ENCODE measurements at regions not wholly inside any gene's neighbourhood (a gene's known extent, or its start where the extent isn't known, plus 50 kb on each side); places are given as distances from the start of the nearest gene placed in this dataset.

DNA sequence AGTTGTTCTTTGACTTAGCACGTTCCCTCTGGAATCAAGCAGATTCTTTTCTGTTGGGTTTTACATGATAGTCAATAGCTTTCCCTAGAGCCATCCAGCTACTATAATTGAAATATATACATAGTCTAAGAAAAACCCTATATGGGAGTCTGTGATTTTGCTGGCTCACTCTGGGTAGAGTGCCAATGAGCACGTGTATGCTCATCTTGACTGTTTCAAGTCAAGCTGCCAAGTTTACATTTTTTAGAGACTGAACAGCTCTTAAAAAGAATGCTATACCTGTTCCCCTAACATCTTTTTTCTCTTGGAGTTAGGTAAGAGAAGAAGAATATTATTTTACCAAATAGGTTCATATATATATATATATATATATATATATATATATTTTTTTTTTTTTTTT is 182.8 kb upstream of the NRIP1 start:
- DNase-seq, result no peak

DNA sequence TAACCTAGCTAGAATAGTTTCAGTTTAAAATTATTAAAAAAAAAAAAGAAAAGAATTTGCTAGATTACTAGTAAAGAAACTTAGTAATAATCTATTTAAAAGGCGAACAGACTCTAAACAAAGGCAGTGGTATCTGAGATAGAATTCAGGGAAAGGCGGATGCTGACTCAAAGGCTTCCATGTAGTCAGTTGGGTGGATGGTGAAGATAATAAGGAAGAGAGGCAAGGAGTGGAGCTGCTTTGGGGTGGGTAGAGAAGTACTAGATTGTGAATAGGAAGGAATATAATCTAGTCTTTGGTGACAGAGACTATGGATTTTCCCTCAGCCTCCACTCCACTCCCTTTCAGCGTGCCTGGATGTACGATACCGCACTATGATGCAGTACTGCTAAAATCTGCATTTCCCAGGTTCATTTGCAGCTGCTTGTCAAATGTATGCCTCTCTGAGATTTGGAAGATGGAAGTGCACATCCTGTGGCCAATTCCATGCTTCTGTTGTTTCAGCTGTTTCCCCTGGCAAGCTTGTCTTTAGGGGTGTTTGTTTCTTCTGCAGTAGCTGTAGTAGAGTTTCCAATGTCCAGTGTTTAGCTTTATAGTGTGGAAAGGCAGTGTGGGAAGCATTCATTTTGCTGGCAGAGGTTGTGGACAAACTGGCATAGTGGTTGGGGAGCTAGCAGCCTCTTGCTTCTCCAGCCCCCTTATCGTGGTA is 184.6 kb upstream of the NRIP1 start:
- no peak for DNase-seq

DNA sequence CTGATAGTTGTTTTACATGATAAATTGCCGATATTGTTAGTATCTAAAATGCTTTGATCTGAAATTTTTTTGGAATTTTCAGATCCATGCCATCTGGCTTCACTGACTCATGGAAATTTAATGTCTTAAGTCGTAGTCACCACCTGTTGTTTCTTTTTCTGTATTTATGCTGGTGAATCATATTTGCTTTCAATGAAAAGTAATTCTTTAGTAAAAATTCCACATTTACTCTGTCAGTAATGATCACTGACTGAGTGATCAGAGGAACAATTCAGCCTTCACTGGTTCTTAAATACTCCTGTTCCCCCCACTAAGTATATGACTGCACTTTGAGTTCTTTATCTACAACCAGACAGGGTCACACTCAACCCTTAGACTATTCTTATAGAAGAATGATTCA is 185.6 kb upstream of the NRIP1 start:
- no peak for DNase-seq

DNA sequence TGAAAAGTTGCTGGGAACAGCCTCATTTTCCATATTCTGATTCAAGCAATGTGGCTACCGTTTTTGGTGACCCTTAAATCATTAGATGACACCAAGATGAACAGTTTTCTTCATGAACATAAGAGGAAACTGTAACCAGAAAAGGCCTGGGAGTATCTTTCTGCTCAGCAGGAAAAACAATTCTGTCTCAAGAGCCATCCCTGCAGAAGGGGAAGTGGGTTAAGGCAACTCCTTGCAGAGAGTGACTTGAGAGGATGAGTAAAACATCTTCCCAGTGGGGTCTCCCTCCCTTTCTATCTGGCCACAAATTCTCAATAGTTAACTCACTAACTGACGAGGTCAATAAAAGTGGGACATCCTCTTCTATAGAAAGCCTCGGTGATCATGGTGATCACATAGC is 187.6 kb upstream of the NRIP1 start:
- DNase-seq, result no peak

DNA sequence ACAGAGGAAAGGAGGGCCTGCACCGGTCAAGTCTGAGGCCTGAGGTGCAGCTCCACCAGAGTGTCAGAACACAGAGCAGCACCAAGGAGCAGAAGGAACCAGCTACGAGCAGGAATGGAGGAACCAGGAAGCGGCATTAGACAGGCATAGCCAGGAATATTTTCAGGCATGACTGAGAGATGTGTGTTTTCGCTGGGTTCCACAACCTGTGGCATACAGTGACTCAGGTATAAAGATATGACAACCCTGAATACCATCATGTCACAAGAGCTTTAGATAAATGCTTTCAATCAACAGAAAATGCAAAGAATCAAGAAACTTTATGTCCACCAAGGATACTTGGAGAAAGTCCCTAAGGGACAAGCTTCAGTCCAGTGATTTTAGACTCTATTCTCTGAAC is 189.3 kb upstream of the NRIP1 start:
- DNase-seq, result no peak

DNA sequence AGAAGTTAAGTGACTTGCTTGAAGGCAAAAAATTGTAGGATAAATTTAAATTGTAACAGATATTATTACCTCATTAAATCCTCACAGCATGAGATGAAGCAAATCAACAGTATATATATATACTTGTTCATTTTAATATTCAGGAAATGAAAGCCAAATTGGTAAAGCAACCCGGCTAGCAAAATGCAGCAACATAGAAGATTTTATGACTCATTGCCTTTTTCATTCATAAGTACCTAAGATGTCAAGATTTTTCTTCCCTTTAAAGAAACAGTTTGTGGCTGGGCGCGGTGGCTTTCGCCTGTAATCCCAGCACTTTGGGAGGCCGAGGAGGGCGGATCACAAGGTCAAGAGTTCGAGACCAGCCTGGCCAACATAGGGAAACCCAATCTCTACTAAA is 190.5 kb upstream of the NRIP1 start:
- no peak for DNase-seq

DNA sequence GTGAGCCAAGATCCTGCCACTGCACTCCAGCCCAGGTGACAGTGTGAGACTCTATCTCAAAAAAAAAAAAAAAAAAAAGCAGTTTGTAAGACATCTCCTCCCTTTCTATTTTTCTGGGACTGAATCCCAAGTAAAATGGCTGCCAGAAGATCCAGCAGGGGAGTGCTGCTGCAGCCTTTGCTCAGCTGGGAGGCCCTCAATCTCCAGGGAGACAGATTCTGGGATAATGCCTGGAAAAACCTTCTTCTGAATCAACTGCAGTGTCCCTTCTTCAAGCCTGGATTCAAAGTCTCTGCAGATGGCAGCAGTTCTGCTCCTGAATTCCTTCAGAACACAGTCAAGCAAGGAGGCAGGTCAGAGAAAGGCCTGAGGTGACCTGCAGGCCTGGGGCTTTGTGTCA is 191.0 kb upstream of the NRIP1 start:
- no peak for DNase-seq

DNA sequence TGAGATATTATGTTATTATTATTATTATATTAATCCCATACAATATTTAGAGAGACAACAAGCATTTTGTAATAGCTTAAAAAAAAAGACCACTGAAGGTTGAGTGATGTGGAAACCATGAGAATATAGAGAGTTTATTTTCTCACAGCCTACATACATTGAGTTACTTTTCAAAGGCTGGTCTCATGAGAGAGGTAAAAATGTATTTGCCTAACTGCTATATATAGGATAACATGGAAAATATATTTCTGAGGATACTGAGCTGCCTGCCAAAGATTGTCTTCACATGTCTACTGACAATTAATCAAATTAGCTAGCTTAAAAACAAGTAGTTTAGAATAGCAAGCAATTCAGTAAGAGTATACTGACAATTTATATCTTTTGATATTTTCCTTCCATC is 192.2 kb upstream of the NRIP1 start:
- no peak for DNase-seq

DNA sequence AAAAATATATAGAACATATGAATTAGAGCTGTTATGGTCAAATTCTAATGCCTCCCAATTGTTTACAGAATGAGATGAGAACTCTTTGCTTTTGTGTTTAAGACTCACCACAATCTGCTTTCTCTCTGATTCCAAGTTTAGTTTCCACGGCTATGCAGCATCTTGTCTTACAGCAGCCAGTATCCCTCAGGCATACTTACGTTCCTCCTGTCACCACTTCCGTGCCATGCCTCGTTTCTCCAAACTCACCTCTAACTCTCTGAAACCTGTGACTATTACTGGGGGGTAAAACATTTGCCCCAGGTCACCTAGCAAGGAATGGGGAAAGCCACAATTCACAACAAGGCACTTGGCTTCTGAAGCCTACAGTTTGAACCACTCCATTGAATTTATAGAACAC is 192.8 kb upstream of the NRIP1 start:
- no peak for DNase-seq

DNA sequence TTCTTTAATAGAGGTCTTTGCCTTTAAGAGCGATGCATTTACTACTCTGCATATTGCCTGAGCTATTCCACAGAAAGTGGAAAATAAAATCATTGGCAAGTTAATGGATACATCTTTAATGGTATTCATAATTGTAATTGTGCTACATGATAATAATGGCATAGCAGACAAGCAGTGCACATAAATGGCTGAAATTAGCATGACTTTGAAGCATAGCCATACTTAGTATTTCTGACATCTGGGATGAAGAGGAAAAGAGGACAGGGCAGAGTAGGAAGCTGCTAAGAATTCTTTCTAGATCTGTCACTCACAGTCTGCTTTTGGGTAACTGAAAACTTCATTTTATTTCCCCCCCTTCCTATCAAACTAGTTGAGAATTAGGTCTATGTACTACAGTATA is 195.0 kb upstream of the NRIP1 start:
- no peak for DNase-seq

DNA sequence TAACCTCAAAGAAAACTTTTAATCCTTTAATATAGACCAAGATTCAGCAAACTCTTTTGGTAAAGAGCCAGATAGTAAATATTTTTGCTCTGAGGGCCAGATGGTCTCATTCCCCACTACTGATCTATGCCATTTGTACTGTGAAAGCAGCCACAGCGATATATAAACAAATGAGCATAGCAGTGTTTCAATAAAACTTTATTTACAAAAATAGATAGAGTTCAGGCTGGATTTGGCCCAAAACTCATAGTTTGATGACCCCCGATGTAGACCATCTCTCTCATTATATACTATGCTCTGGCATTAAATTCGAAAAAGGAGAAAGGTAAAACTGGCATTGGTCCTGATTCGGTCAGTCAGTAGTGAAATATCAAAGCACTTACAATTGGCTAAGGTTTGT is 195.8 kb upstream of the NRIP1 start:
- DNase-seq, result no peak

DNA sequence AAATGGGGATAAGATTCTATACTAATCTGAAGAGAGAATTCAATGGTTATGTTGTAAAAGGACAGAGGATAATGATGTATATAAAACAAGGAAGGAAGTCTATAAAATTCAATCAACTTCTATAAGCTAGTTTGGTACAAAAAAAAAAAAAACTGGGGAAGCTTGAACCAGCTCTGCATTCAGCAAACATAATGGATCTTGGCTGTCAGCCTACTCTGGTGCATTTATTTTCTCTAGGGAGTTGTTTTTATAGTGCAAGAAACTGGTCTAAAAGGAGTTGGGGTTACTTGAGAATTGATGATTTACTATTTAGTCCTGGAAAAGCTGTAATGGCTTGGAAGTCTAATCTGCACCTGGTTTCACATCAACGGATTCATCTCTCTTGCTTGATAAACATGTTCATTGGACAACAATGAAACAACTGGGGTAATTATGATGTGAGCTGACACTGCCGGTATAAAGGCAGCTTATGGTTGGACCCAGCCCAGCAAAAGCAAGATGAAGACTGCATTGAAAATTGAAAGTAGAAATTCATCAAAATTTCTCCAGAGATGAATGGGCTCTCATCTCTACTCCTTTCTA is 199.4 kb upstream of the NRIP1 start:
- DNase-seq, result no peak

DNA sequence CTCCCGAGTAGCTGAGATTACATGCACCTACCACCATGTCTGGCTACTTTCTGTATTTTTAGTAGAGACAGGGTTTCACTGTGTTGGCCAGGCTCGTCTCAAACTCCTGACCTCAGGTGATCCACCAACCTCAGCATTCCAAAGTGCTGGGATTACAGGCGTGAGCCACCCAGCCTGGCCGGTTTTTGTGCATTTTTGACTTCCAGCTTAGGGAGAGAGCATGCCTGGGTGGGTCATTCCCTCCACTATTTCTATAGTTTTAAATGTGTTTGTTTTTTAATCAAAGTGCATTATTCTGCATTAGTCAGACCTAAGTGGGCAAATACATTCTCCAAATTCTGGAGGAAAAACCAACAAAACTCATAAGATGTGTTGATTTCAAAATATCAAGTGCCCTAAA is 207.4 kb upstream of the NRIP1 start:
- DNase-seq, result no peak

DNA sequence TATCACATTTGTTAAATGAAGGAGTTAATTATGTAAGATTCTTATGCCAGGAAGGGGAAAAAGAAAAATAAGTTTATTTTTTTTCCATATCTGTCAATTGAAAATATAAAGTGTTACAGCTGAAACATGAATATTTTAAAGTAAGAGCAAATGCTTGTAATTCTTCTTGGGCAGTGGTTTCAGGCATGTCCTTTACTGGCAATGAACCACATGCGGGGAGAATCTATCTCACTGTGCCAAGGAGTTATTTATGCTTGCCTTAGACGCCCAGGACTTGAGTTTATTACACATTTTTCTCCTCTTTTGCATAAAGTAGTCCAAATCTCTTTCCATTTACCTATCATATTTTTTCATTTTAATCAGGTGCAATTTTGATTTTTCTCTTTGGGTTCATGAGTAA is 207.8 kb upstream of the NRIP1 start:
- no peak for DNase-seq

DNA sequence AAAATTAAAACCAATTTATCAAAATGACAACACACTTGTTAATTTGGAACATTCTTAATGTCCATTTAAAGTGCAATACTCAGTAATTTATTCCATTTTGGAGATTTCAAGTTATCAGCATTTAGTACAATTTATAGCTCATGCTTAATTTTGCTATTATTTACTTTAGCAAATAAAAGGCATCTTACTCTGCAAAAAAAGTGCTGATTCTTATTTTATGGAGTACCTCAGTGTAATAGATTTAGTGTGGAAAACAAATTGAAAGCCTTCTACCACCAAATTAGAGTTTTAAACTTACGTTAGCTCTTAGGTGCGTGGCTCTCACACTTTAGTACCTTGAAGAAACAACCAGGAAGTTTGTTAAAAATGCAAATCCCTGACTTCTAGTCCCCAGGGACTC is 208.4 kb upstream of the NRIP1 start:
- DNase-seq, result no peak

DNA sequence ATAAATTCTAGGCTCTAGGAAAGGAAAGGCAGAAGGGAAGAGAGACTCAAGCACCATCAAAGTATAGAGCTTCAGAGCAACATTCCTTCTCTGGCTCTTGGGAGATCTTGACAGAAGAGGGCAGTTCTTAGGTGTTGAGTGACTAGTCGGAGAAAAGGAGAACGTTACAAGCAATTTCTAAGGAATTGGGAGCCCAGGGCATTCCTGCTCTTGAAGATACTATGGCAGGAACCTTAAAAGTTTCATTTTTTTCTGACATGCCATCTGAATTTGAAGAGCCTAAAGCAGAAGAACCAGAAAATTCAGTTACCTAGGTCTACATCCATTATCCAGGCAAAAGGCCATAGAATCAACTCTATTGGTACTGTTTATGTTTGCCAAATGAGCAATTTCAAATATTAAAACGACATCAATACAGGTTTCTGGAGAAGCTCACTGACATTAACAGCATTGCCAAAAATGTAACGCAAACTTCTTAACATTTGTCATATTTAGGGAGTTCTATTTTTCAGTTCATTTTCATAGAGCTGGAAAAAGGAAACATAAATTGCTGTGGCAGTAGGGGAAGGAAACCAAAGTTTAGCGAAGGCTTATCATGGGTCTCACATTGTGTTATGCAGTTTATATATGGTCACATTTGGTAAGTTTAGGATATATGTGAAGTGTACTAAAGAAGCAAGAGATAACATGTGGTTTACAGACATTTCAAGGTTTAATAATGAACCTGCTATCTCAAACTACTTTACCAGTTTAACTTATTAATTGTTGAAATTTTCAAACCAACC is 210.1 kb upstream of the NRIP1 start:
- DNase-seq, result no peak

DNA sequence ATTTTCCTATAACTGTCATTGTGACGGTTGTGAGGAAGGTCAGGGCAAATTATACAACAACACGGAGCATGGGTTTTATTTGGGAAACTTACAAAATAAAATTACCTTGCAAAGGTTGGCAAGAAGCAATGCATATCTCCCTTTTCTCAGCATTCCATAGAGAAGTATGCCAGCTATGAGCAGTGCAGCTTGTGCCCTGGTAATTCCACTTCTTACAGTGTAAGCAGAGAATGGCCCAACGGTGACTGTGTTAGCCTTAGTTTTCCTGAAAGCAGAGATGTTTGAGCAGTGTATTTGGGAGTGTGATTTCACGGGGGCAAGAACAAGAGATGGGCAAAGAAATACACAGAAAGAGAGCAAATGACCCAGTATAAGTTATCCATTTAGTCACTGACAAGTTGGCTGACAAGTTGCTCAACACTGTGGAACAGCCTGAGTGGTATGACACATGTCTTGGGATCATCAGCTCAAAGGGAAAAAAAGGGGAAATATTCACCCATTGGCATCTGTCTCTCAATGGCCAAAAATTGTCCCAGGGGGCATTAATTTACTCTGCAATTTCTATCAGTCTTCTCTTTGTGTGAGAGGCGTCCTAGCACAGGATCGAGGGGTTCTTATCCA is 210.9 kb upstream of the NRIP1 start:
- DNase-seq, result no peak

DNA sequence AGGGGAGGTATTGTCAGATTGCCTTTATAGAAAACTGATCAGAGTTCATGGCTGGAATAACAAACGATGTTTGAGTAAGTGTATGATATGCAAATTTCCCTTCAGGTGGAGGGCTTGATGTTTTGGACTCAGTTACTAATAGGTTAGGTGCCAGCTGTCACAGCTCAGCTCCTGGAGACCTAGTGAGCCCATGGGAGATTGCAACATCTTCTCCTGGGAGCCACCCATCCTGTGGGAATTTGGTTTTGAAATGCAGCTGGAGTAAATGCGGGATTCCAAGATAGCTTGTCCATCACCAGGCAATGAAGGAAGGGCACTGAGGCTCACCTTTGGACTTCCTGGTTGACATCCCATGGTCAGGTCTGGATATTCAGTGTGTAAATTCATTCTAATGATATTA is 211.4 kb upstream of the NRIP1 start:
- no peak for DNase-seq

DNA sequence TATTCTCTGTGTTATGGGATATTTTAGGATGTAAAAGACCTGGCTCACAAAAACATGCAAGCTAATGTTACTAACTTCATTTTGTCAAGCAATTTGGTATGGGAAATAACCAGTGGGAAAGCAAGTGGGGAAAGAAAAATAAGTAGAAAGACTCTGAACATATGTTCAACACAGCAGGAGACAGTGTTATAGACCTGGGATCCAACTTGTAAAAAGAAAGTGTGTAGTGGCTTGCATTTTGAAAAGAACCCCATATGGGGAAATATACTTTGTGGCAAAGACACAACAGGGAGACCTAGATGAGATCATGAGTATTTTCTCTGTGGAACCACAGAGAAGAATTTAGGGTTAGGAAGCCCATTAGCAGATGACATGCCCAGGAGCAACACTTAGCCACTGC is 212.7 kb upstream of the NRIP1 start:
- DNase-seq, result no peak

DNA sequence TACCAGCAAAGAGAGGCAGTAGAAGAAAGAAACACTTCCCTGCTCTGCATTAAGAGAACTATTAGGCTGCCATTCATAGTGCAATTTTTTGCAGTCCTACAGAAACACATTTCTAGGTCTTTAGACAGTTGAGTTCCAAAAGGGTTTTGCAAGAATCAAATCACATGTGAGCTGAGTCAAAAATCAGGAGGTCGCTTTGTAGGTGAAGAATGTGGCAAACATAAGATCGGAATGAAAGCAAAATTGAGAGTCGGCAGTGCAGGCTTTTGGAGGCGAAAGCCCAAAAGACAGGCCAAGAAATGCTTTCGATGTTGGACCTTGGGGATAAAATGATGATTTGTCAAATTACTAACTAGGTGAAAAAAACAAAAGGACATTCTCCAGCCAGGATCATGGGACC is 213.5 kb upstream of the NRIP1 start:
- DNase-seq, result no peak

DNA sequence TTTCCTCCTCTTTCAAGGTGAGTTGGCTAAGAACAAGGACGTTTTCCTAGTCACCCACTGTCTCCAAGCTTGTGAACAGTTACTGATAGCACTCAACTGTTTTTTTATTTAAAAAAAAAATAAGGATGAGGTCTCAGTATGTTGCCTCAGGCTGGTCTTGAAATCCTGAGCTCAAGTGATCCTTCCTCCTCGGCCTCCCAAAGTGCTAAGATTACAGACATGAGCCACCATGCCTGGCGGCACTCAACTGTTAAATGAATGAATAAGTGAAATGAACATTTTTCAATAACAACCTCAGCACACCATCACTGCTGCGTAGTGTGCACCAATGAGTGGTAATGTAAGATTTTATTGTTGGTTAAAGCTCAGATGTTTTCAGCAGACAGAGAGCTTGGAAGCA is 214.1 kb upstream of the NRIP1 start:
- DNase-seq, result no peak

DNA sequence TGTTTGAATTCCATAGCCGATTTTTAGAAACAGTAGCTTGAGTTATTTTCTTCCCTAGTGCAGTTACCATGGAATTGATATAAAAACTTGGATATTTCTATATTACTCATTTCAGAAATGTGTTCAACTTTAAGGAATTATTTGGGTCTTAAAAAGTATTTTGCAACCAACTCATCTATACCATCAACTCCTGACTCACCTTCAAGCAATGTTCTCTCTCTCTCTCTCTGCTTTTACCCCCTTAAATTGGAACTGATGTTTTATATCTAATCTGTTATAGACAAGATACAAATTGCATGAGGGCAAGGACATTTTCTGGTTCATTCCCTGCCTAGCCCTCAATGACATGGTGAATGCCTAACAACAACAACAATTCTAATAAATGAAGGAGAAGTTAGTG is 214.7 kb upstream of the NRIP1 start:
- no peak for DNase-seq

DNA sequence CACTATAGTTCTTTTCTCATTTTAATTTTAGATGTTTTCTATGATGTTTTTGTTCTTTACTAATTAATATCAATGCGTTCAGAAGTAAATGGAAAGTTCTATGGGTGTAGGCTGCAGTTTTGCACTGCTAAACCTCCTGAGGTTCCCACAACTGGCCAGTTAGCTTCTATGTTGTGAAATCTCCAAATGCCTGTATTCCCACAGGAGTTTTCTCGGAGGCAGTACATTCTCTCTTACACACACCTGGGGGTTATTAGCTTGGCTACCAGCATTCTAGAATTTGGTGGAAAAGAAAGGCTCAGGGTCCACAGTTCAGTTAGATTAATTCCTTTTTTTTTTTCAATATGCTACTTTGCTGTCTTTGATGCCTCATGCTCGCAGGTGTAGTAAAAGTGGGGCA is 216.9 kb upstream of the NRIP1 start:
- no peak for DNase-seq

DNA sequence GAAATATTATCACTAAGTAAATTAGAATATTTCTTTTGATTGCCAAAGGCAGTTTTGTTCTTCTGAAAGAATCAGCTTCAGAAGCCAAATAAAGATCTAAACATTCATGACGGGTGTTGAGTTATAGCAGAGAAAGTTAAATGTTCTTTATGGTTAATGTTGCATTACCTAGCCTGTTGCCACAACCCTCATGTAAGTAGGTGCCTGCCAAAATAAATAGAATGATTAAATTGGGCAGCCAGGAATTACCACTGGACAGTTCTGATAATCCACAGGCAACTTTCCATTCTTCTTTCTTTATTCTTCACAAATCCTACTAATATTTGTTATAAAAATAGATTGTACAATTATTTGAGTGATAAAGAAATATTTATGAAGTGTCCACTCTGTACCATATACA is 217.9 kb upstream of the NRIP1 start:
- DNase-seq, result no peak
